Skeletal muscle tissue (tissue), 4 donors: ENCODE measurements at regions not wholly inside any gene's neighbourhood (a gene's known extent, or its start where the extent isn't known, plus 50 kb on each side); places are given as distances from the start of the nearest gene placed in this dataset. TPM values are rescaled to one million over a fixed set of nuclear protein-coding genes. Genes with fewer than 3 reads are reported as not detected.

Source experiments
- H3K27ac ChIP-seq: one replicate; pipeline ENCODE4 v1.7.0; 2013; ENCODE audit warnings: mild to moderate bottlenecking, low read depth, low read length, inconsistent platforms
- H3K27me3 ChIP-seq, 3 donors: one replicate each; pipeline ENCODE4 v1.7.0; 2013; ENCODE audit warnings: low read length in 3 of 3; ENCODE audit not compliant: control insufficient read depth in 3 of 3, insufficient read depth in 3 of 3
- H3K36me3 ChIP-seq, 3 donors: one replicate each; pipeline ENCODE4 v1.7.0; 2013; ENCODE audit warnings: low read length in 3 of 3; ENCODE audit not compliant: control insufficient read depth in 3 of 3, insufficient read depth in 3 of 3
- H3K4me1 ChIP-seq, 3 donors: one replicate each; pipeline ENCODE4 v1.7.0; 2013; ENCODE audit warnings: low read length in 3 of 3, mild to moderate bottlenecking in 3 of 3; ENCODE audit not compliant: control insufficient read depth in 3 of 3, insufficient read depth in 3 of 3
- H3K4me3 ChIP-seq, 3 donors: one replicate each; pipeline ENCODE4 v1.7.0; 2013; ENCODE audit warnings: low read length in 3 of 3
- H3K9ac ChIP-seq, 3 donors: one replicate each; pipeline ENCODE4 v1.7.0; 2013; ENCODE audit warnings: low read length in 3 of 3, mild to moderate bottlenecking in 3 of 3, moderate library complexity in 2 of 3, low read depth in 1 of 3
- H3K9me3 ChIP-seq, 3 donors: one replicate each; pipeline ENCODE4 v1.7.0; 2013; ENCODE audit warnings: low read length in 3 of 3; ENCODE audit not compliant: control insufficient read depth in 3 of 3
- small RNA-seq: library from RNA; depleted of rRNA; stranded (forward); fragments of <200 nt; gene quantifications from one replicate; pipeline ENCODE3, GENCODE V24; 2014
- donor health status: Osteomylitis.

GRCh38 chr10:3846736-3847135 lies 61.7 kb upstream of the KLF6 start:
- Histone ChIP-seq H3K4me1 (no peaks in the 10 kb centered on the region), H3K27ac (no peak overlapping the region), H3K9ac (no peak overlapping the region), H3K27me3 (no peaks in the 10 kb centered on the region), H3K9me3 (no peaks in the 10 kb centered on the region), H3K4me3 (no peak overlapping the region), H3K36me3 (no peaks in the 10 kb centered on the region)

- H3K27ac ChIP-seq = no peak overlapping the region
- no peaks in the 10 kb centered on the region for H3K9me3 ChIP-seq
- H3K27me3 ChIP-seq = no peaks in the 10 kb centered on the region
- H3K4me1 ChIP-seq = no peaks in the 10 kb centered on the region
- no peak overlapping the region for H3K4me3 ChIP-seq
- no peak overlapping the region for H3K9ac ChIP-seq
- H3K36me3 ChIP-seq = no peaks in the 10 kb centered on the region
Observed at GRCh38 chr10:3844491-3845025, 59.5 kb upstream of the KLF6 start.

- Histone ChIP-seq H3K9ac (no peak overlapping the region), H3K9me3 (no peaks in the 10 kb centered on the region), H3K36me3 (no peaks in the 10 kb centered on the region), H3K27ac (no peak overlapping the region), H3K27me3 (no peaks in the 10 kb centered on the region), H3K4me1 (no peaks in the 10 kb centered on the region), H3K4me3 (no peak overlapping the region)
Observed at GRCh38 chr10:3838460-3839437, 53.7 kb upstream of the KLF6 start.

GRCh38 chr10:3837647-3838459 lies 52.8 kb upstream of the KLF6 start:
- Histone ChIP-seq H3K9ac (no peak overlapping the region), H3K27me3 (no peaks in the 10 kb centered on the region), H3K27ac (no peak overlapping the region), H3K36me3 (no peaks in the 10 kb centered on the region), H3K9me3 (no peaks in the 10 kb centered on the region), H3K4me1 (no peaks in the 10 kb centered on the region), H3K4me3 (no peak overlapping the region)

GRCh38 chr10:3836222-3836820 lies 51.3 kb upstream of the KLF6 start:
- Histone ChIP-seq H3K27ac (no peak overlapping the region), H3K9ac (no peak overlapping the region), H3K27me3 (no peaks in the 10 kb centered on the region), H3K4me3 (no peak overlapping the region), H3K9me3 (no peaks in the 10 kb centered on the region), H3K4me1 (no peaks in the 10 kb centered on the region), H3K36me3 (no peaks in the 10 kb centered on the region)

- Histone ChIP-seq H3K9ac (no peak overlapping the region), H3K4me3 (no peak overlapping the region), H3K36me3 (no peaks in the 10 kb centered on the region), H3K27ac (no peak overlapping the region), H3K4me1 (no peaks in the 10 kb centered on the region), H3K9me3 (no peaks in the 10 kb centered on the region), H3K27me3 (no peaks in the 10 kb centered on the region)
Observed at GRCh38 chr10:3835770-3836169, 50.8 kb upstream of the KLF6 start.

GRCh38 chr10:3834947-3835346 lies 49.9 kb upstream of the KLF6 start:
- Histone ChIP-seq H3K36me3 (no peaks in the 10 kb centered on the region), H3K4me3 (no peak overlapping the region), H3K9me3 (no peaks in the 10 kb centered on the region), H3K4me1 (no peaks in the 10 kb centered on the region), H3K9ac (no peak overlapping the region), H3K27me3 (no peaks in the 10 kb centered on the region), H3K27ac (no peak overlapping the region)

Small RNA genes lying in the stretch of these regions (small RNA-seq; reads per million reads assigned to genes)
- gene MIR6078 (not detected), gene RNU6-163P (not detected)
